Ishikawa (cell line): ENCODE measurements at regions not wholly inside any gene's neighbourhood (a gene's known extent, or its start where the extent isn't known, plus 50 kb on each side); places are given as distances from the start of the nearest gene placed in this dataset.

Experiments used
- CEBPB ChIP-seq: IDR thresholded peaks from 2 replicates; pipeline ENCODE4 v1.6.1; 2012
- CREB1 ChIP-seq: IDR thresholded peaks from 2 replicates; pipeline ENCODE4 v1.6.1; 2012; ENCODE audit warnings: low read depth
- EGR1 ChIP-seq: IDR thresholded peaks from 2 replicates; pipeline ENCODE4 v1.6.1; 2012
- EP300 ChIP-seq: IDR thresholded peaks from 2 replicates; pipeline ENCODE4 v1.6.1; 2012; ENCODE audit warnings: borderline replicate concordance
- MAX ChIP-seq: IDR thresholded peaks from 2 replicates; pipeline ENCODE4 v1.6.1; 2012
- NFIC ChIP-seq: IDR thresholded peaks from 2 replicates; pipeline ENCODE4 v1.6.1; 2012
- RAD21 ChIP-seq: IDR thresholded peaks from 2 replicates; pipeline ENCODE4 v1.6.1; 2012; ENCODE audit warnings: low read depth
- REST ChIP-seq: IDR thresholded peaks from 2 replicates; pipeline ENCODE4 v1.6.1; 2012; ENCODE audit warnings: low read depth, mild to moderate bottlenecking
- TAF1 ChIP-seq: IDR thresholded peaks from 2 replicates; pipeline ENCODE4 v1.6.1; 2012; ENCODE audit warnings: low read depth, mild to moderate bottlenecking
- TCF12 ChIP-seq: IDR thresholded peaks from 2 replicates; pipeline ENCODE4 v1.6.1; 2012; ENCODE audit warnings: low read depth
- USF1 ChIP-seq: IDR thresholded peaks from 2 replicates; pipeline ENCODE4 v1.6.1; 2012
- YY1 ChIP-seq: IDR thresholded peaks from 2 replicates; pipeline ENCODE4 v1.6.1; 2012; ENCODE audit warnings: low read depth
- ZBTB7A ChIP-seq: IDR thresholded peaks from 2 replicates; pipeline ENCODE4 v1.6.1; 2012; ENCODE audit warnings: low read depth

- TF ChIP-seq REST (no peak), MAX (no peak), CEBPB (no peak), TAF1 (no peak), NFIC (no peak), RAD21 (no peak), YY1 (no peak), USF1 (no peak), EGR1 (no peak), EP300 (no peak), CREB1 (no peak), TCF12 (no peak), ZBTB7A (no peak)
These were observed 395.9 kb upstream of the PODXL start for GRCh38 chr7:131952365-131952764.
